Fibroblast of lung (primary cell): ENCODE measurements at regions not wholly inside any gene's neighbourhood (a gene's known extent, or its start where the extent isn't known, plus 50 kb on each side); places are given as distances from the start of the nearest gene placed in this dataset.
A peak's percentile ranks its signal among the peaks of the same experiment; 100 is the strongest.

Source experiments
- DNase-seq, 2 donors: peaks; one replicate each; pipeline versions ENCODE4 v3.0.0 to v3.0.0-alpha.2; 2010; ENCODE audit warnings: low read depth in 2 of 2
- H2AFZ ChIP-seq: 2 replicates; pipeline ENCODE4 v1.5.1; 2012; ENCODE audit warnings: low read length, control low read depth, inconsistent platforms
- H3K27ac ChIP-seq: 2 replicates; pipeline ENCODE4 v1.5.1; 2011; ENCODE audit warnings: low read length, control low read depth; ENCODE audit not compliant: insufficient read depth
- H3K27me3 ChIP-seq: 2 replicates; pipeline ENCODE4 v1.5.1; 2011; ENCODE audit warnings: mild to moderate bottlenecking, low read length; ENCODE audit not compliant: control insufficient read depth, insufficient read depth
- H3K36me3 ChIP-seq: 2 replicates; pipeline ENCODE4 v1.5.1; 2011; ENCODE audit warnings: low read length; ENCODE audit not compliant: control insufficient read depth, insufficient read depth
- H3K4me1 ChIP-seq: 2 replicates; pipeline ENCODE4 v1.5.1; 2011; ENCODE audit warnings: low read length; ENCODE audit not compliant: control insufficient read depth, insufficient read depth; ENCODE audit errors: extremely low read depth
- H3K4me2 ChIP-seq: 2 replicates; pipeline ENCODE4 v1.5.1; 2011; ENCODE audit warnings: low read length, control low read depth; ENCODE audit not compliant: insufficient read depth; ENCODE audit errors: extremely low read depth
- H3K4me3 ChIP-seq, 4 experiments: fragments of 200-600 bp in 1 of 4; sonication (generic) in 1 of 4; replicated peaks in 1 of 4; 2 replicates each; pipeline ENCODE4 v1.5.1; 2011 to 2016; ENCODE audit warnings: low read length in 4 of 4, low read depth in 3 of 4, mild to moderate bottlenecking in 3 of 4, control low read depth in 2 of 4, inconsistent platforms in 1 of 4, mixed read lengths in 1 of 4; ENCODE audit not compliant: insufficient read depth in 1 of 4; ENCODE audit errors: control extremely low read depth in 1 of 4
- H3K79me2 ChIP-seq: 2 replicates; pipeline ENCODE4 v1.5.1; 2012; ENCODE audit warnings: mild to moderate bottlenecking, low read length, inconsistent platforms; ENCODE audit not compliant: control insufficient read depth, insufficient read depth
- H3K9ac ChIP-seq: 2 replicates; pipeline ENCODE4 v1.5.1; 2011; ENCODE audit warnings: mild to moderate bottlenecking, low read length, control low read depth; ENCODE audit not compliant: insufficient read depth
- H3K9me3 ChIP-seq: 2 replicates; pipeline ENCODE4 v1.5.1; 2012; ENCODE audit warnings: low read depth, low read length; ENCODE audit not compliant: control insufficient read depth, insufficient read depth
- H4K20me1 ChIP-seq: 2 replicates; pipeline ENCODE4 v1.5.1; 2011; ENCODE audit warnings: low read length; ENCODE audit not compliant: control insufficient read depth, insufficient read depth; ENCODE audit errors: extremely low read depth
- CTCF ChIP-seq, 2 donors: IDR thresholded peaks in 1 of 2; conservative IDR thresholded peaks in 1 of 2; 1 replicate in 1 of 2; 2 replicates in 1 of 2; pipeline ENCODE4 v1.5.1; 2011 to 2012; ENCODE audit warnings: low read length in 2 of 2, control low read depth in 1 of 2, inconsistent platforms in 1 of 2, low read depth in 1 of 2, mild to moderate bottlenecking in 1 of 2
- EZH2 ChIP-seq: IDR thresholded peaks from 2 replicates; pipeline ENCODE4 v1.5.1; 2012; ENCODE audit warnings: low read length, control low read depth, mild to moderate bottlenecking; ENCODE audit errors: missing control alignments

GRCh38 chr6:101294051-101294638, 99.4 kb upstream of the GRIK2 start:
- no peak for TF ChIP-seq CTCF (conservative IDR thresholded peaks at IDR 0.05 in 1 of 2, IDR thresholded peaks at IDR 0.05 in 1 of 2; ENCODE audit: low read depth in 1 of 2, low read length in 2 of 2)
- TF ChIP-seq EZH2 = no peak
- peak in 1 of 2 donors; percentile 10 for DNase-seq
- H3K4me2 ChIP-seq = no peak overlapping the region

GRCh38 chr6:101294676-101295075, 98.8 kb upstream of the GRIK2 start:
- DNase-seq = peak in 1 of 2 donors; percentile 59
- TF ChIP-seq EZH2 (no peak), CTCF (conservative IDR thresholded peaks at IDR 0.05 in 1 of 2, IDR thresholded peaks at IDR 0.05 in 1 of 2; ENCODE audit: low read depth in 1 of 2, low read length in 2 of 2) (no peak)
- no peak overlapping the region for H3K27ac ChIP-seq

More at GRCh38 chr6:101294051-101294638, 99.4 kb upstream of the GRIK2 start:
- Histone ChIP-seq H3K9me3 (no peaks in the 10 kb centered on the region), H4K20me1 (no peaks in the 10 kb centered on the region), H2AFZ (no peak overlapping the region), H3K79me2 (no peaks in the 10 kb centered on the region), H3K4me1 (no peaks in the 10 kb centered on the region), H3K36me3 (no peaks in the 10 kb centered on the region), H3K27me3 (no peaks in the 10 kb centered on the region), H3K27ac (no peak overlapping the region), H3K4me3 (no peak overlapping the region), H3K9ac (no peak overlapping the region)

GRCh38 chr6:101296169-101296960, 97.1 kb upstream of the GRIK2 start:
- peak; percentile 15 to 34 for DNase-seq
- no peak overlapping the region for H2AFZ ChIP-seq
- H3K27ac ChIP-seq = no peak overlapping the region
- H4K20me1 ChIP-seq = no peaks in the 10 kb centered on the region
- no peaks in the 10 kb centered on the region for H3K4me1 ChIP-seq
- H3K27me3 ChIP-seq = no peaks in the 10 kb centered on the region
- no peak overlapping the region for H3K4me3 ChIP-seq
- no peaks in the 10 kb centered on the region for H3K79me2 ChIP-seq
- no peak for TF ChIP-seq EZH2
- no peak for TF ChIP-seq CTCF (conservative IDR thresholded peaks at IDR 0.05 in 1 of 2, IDR thresholded peaks at IDR 0.05 in 1 of 2; ENCODE audit: low read depth in 1 of 2, low read length in 2 of 2)
- H3K4me2 ChIP-seq = no peak overlapping the region
- H3K9me3 ChIP-seq = no peaks in the 10 kb centered on the region
- H3K36me3 ChIP-seq = no peaks in the 10 kb centered on the region
- H3K9ac ChIP-seq = no peak overlapping the region

More at GRCh38 chr6:101294676-101295075, 98.8 kb upstream of the GRIK2 start:
- Histone ChIP-seq H3K4me3 (no peak overlapping the region), H3K9ac (no peak overlapping the region), H2AFZ (no peak overlapping the region), H3K36me3 (no peaks in the 10 kb centered on the region), H3K79me2 (no peaks in the 10 kb centered on the region), H3K27me3 (no peaks in the 10 kb centered on the region), H3K9me3 (no peaks in the 10 kb centered on the region), H3K4me1 (no peaks in the 10 kb centered on the region), H3K4me2 (no peak overlapping the region), H4K20me1 (no peaks in the 10 kb centered on the region)
